GM12878 (cell line): ENCODE measurements at regions not wholly inside any gene's neighbourhood (a gene's known extent, or its start where the extent isn't known, plus 50 kb on each side); places are given as distances from the start of the nearest gene placed in this dataset.

ENCODE experiments used
- ATAC-seq: fragments of 200-7000 bp; cut with Tn5 transposase; 3 replicates; pipeline ENCODE4 v1.9.1; 2020; ENCODE audit warnings: mild to moderate bottlenecking, moderate library complexity
- BruUV-seq: library from RNA; stranded (reverse); fragments of 400-500 nt; replicated peaks from 2 replicates; lab custom pipeline; 2021; lab: Mats Ljungman, UMichigan
- CTCF ChIA-PET: fragments of 300-600 bp; sonication (Branson Sonifier 250); formaldehyde crosslinking; extraction: SDS; loops from one replicate; lab custom pipeline; 2021; ENCODE audit warnings: inconsistent platforms; lab: Yijun Ruan, JAX
- POLR2A ChIA-PET: fragments of 350-600 bp; formaldehyde crosslinking; extraction: SDS; loops from one replicate; lab custom pipeline; 2021; ENCODE audit warnings: inconsistent platforms; lab: Charles Lee
- RAD21 ChIA-PET: fragments of 300-600 bp; sonication (Branson Sonifier 250); formaldehyde crosslinking; loops from one replicate; lab custom pipeline; 2023; ENCODE audit warnings: antibody characterized with exemption; ENCODE audit not compliant: unreplicated experiment; lab: Charles Lee
- SMC1A ChIA-PET: fragments of 300-600 bp; sonication (Branson Sonifier 250); formaldehyde crosslinking; loops from one replicate; lab custom pipeline; 2023; ENCODE audit not compliant: unreplicated experiment, uncharacterized antibody; lab: Charles Lee
- DNase-seq: peaks from one replicate; pipeline ENCODE4 v3.0.0-alpha.2; 2011; ENCODE audit warnings: low read depth, low spot score
- FAIRE-seq: peaks from 3 replicates; lab custom pipeline; 2011; peaks lifted over from hg19 to GRCh38; lab: Jason Lieb, UNC
- H2AFZ ChIP-seq: 2 replicates; pipeline ENCODE4 v1.6.0; 2011; ENCODE audit warnings: low read depth, low read length, control low read depth; ENCODE audit not compliant: control insufficient read depth
- H3K27ac ChIP-seq: 2 replicates; pipeline ENCODE4 v1.5.1; 2011; ENCODE audit warnings: control low read depth; ENCODE audit not compliant: control insufficient read depth, insufficient read depth
- H3K27me3 ChIP-seq, 2 experiments: replicated peaks in 1 of 2; 2 replicates each; pipeline versions ENCODE4 v1.6.0 to v1.6.1; 2011; ENCODE audit warnings: low read length in 1 of 2; ENCODE audit not compliant: control insufficient read depth in 2 of 2, insufficient read depth in 2 of 2
- H3K36me3 ChIP-seq, 2 experiments: 2 replicates each; pipeline ENCODE4 v1.5.1; 2011; ENCODE audit warnings: low read length in 1 of 2; ENCODE audit not compliant: control insufficient read depth in 2 of 2, insufficient read depth in 2 of 2
- H3K4me1 ChIP-seq: 2 replicates; pipeline ENCODE4 v1.6.1; 2011; ENCODE audit warnings: mild to moderate bottlenecking, low read length, moderate library complexity, mixed read lengths; ENCODE audit not compliant: control insufficient read depth, insufficient read depth
- H3K4me2 ChIP-seq: 2 replicates; pipeline ENCODE4 v1.6.0; 2011; ENCODE audit warnings: control low read depth; ENCODE audit not compliant: control insufficient read depth, insufficient read depth
- H3K4me3 ChIP-seq: fragments of 200-600 bp; sonication (generic); 2 replicates; pipeline ENCODE4 v1.5.1; 2016
- H3K79me2 ChIP-seq: 2 replicates; pipeline ENCODE4 v1.6.0; 2011; ENCODE audit warnings: low read length; ENCODE audit not compliant: control insufficient read depth, insufficient read depth
- H3K9ac ChIP-seq: 2 replicates; pipeline ENCODE4 v1.8.0; 2011; ENCODE audit warnings: low read length, control low read depth, mixed read lengths; ENCODE audit not compliant: control insufficient read depth, insufficient read depth
- H3K9me3 ChIP-seq: replicated peaks from 3 replicates; pipeline ENCODE4 v1.5.1; 2011; ENCODE audit warnings: mild to moderate bottlenecking, low read length; ENCODE audit not compliant: control insufficient read depth, insufficient read depth
- H4K20me1 ChIP-seq: 2 replicates; pipeline ENCODE4 v1.6.0; 2011; ENCODE audit not compliant: control insufficient read depth, insufficient read depth
- ATF7 ChIP-seq: fragments of 450-650 bp; IDR thresholded peaks from 2 replicates; pipeline ENCODE4 v1.6.1; 2016; ENCODE audit warnings: low read depth, mild to moderate bottlenecking
- BRCA1 ChIP-seq: IDR thresholded peaks from 2 replicates; pipeline ENCODE4 v1.6.1; 2011; ENCODE audit warnings: low read depth, low read length, improper control_type of control experiment
- CBX3 ChIP-seq: fragments of 200-600 bp; sonication (generic); IDR thresholded peaks from 2 replicates; pipeline ENCODE4 v1.6.1; 2016; ENCODE audit warnings: low read depth, borderline replicate concordance
- HDAC6 ChIP-seq: fragments of 200-600 bp; sonication (generic); IDR thresholded peaks from one replicate; pipeline ENCODE4 v1.8.0; 2017; ENCODE audit warnings: antibody characterized with exemption; ENCODE audit not compliant: unreplicated experiment
- MYB ChIP-seq: fragments of 150-350 bp; IDR thresholded peaks from 2 replicates; pipeline ENCODE4 v1.6.1; 2014; ENCODE audit warnings: mild to moderate bottlenecking, low read depth, low read length, borderline replicate concordance
- TAF1 ChIP-seq: IDR thresholded peaks from 2 replicates; pipeline ENCODE4 v1.6.1; 2011; ENCODE audit warnings: mild to moderate bottlenecking, low read depth, low read length, borderline replicate concordance
- ZBTB40 ChIP-seq: fragments of 450-650 bp; IDR thresholded peaks from 2 replicates; pipeline ENCODE4 v1.6.1; 2016; ENCODE audit warnings: mild to moderate bottlenecking, moderate library complexity, borderline replicate concordance
- WGBS: methylation state at CpG from one replicate; pipeline ENCODE4 v1.1.6; 2016; ENCODE audit warnings: low lambda C conversion rate; ENCODE audit not compliant: insufficient replicate concordance, insufficient coverage; ENCODE audit errors: missing lambda C conversion rate; 5-methylcytosine and 5-hydroxymethylcytosine counted together
- in situ Hi-C: fragments of 300-500 bp; cut with MboI; formaldehyde crosslinking; loops from 9 replicates; pipeline ENCODE4 v1.14.3; 2018; ENCODE audit warnings: mixed read lengths
- intact Hi-C: fragments of 100-400 bp; cut with micrococcal nuclease; formaldehyde crosslinking; loops from one replicate; pipeline ENCODE4 v1.14.2; 2022; ENCODE audit not compliant: unreplicated experiment
- TF ChIP-seq, protein P1 (sequence below): fragments of 450-650 bp; formaldehyde crosslinking; IDR thresholded peaks from 2 replicates; pipeline ENCODE4 v1.4.0; 2022; ENCODE audit warnings: mild to moderate bottlenecking, moderate library complexity

DNA sequence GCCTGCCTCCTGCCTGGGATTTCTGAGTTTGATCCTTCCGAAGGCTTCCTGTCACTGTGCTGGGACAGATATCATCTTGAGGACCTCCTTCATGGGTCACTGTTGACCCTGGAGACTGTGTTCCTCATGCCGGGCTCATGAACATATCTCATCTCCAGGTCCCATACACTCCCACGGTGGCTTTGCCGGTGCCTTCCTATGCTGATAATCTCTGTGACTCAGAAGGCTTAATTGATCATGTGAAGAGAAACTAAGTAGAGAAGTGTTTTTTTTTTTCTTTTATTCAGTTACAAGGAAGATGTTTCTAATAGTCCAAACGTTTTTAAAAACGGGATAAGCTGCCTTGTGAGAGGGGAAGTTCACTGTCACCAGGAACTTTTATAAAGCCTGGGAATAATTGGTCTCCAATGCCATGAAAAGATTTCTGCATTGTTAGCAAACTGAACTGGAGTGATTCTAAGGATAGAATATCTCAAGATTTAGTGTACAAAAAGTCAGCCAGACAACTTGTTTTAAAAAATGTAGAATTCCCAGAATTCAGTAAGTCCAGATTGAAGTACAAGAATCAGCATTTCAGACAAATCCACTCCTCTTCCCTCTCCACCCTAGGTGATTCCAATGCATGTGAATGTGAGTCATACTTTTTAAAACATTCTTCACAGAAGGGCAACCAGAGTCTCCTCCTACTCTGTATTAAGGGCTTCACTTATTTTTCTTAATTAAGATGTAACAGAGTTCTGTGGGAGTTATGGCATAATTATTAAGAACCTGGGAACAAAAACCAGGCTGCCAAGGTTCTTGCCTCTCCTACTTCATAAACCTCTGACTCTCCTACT is 139.8 kb upstream of the LGR5 start:
- ChIA-PET CTCF (no interaction called here), RAD21 (no interaction called here), POLR2A (no interaction called here), SMC1A (no interaction called here)
- BruUV-seq: no TSS peak
- Histone ChIP-seq H3K9me3 (no peaks in the 10 kb centered on the region), H3K79me2 (no peaks in the 10 kb centered on the region), H3K27me3 (no peaks in the 10 kb centered on the region), H3K27ac (no peak overlapping the region), H3K4me3 (no peak overlapping the region), H3K4me2 (no peak overlapping the region), H2AFZ (no peak overlapping the region), H3K9ac (no peak overlapping the region), H4K20me1 (no peaks in the 10 kb centered on the region), H3K36me3 (no peaks in the 10 kb centered on the region), H3K4me1 (no peaks in the 10 kb centered on the region)
- WGBS: 36% methylated on average over 6 of the region's 6 CpGs
- no peak for FAIRE-seq
- in situ Hi-C loops: no loop called here
- DNase-seq: no peak
- intact Hi-C loops: no loop called here
- no peak for TF ChIP-seq ATF7
- no peak for TF ChIP-seq CBX3
- no peak for ATAC-seq

- intact Hi-C loops: no loop called here
- Histone ChIP-seq H3K4me3 (no peak overlapping the region), H3K27me3 (no peaks in the 10 kb centered on the region), H3K4me1 (no peaks in the 10 kb centered on the region), H2AFZ (no peak overlapping the region), H3K9ac (no peak overlapping the region), H3K9me3 (no peaks in the 10 kb centered on the region), H3K27ac (no peak overlapping the region), H4K20me1 (no peaks in the 10 kb centered on the region), H3K4me2 (no peak overlapping the region), H3K36me3 (no peaks in the 10 kb centered on the region), H3K79me2 (no peaks in the 10 kb centered on the region)
- CTCF ChIA-PET: no interaction called here
- DNase-seq (no peak), FAIRE-seq (no peak), ATAC-seq (no peak)
- POLR2A ChIA-PET: no interaction called here
- SMC1A ChIA-PET: no interaction called here
- in situ Hi-C loops: no loop called here
- RAD21 ChIA-PET: no interaction called here
- BruUV-seq: no TSS peak
- no peak for TF ChIP-seq TAF1
- no peak for TF ChIP-seq ZBTB40
- no peak for TF ChIP-seq HDAC6
- TF ChIP-seq, protein P1, sequence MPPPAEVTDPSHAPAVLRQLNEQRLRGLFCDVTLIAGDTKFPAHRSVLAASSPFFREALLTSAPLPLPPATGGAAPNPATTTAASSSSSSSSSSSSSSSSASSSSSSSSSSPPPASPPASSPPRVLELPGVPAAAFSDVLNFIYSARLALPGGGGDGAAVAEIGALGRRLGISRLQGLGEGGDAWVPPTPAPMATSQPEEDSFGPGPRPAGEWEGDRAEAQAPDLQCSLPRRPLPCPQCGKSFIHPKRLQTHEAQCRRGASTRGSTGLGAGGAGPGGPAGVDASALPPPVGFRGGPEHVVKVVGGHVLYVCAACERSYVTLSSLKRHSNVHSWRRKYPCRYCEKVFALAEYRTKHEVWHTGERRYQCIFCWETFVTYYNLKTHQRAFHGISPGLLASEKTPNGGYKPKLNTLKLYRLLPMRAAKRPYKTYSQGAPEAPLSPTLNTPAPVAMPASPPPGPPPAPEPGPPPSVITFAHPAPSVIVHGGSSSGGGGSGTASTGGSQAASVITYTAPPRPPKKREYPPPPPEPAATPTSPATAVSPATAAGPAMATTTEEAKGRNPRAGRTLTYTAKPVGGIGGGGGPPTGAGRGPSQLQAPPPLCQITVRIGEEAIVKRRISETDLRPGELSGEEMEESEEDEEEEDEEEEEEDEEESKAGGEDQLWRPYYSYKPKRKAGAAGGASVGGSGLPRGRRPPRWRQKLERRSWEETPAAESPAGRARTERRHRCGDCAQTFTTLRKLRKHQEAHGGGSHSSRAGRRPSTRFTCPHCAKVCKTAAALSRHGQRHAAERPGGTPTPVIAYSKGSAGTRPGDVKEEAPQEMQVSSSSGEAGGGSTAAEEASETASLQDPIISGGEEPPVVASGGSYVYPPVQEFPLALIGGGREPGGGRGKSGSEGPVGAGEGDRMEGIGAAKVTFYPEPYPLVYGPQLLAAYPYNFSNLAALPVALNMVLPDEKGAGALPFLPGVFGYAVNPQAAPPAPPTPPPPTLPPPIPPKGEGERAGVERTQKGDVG: no peak
- TF ChIP-seq BRCA1: no peak
- TF ChIP-seq MYB: no peak
Measured at GRCh38 chr12:71297930-71298329, 140.1 kb upstream of the TSPAN8 start.
